C4-2B (cell line): ENCODE measurements at regions not wholly inside any gene's neighbourhood (a gene's known extent, or its start where the extent isn't known, plus 50 kb on each side); places are given as distances from the start of the nearest gene placed in this dataset.

ENCODE experiments used
- ZFX ChIP-seq: fragments of 450-650 bp; IDR thresholded peaks from 2 replicates; pipeline ENCODE4 v1.6.1; 2017
- TF ChIP-seq, protein P1 (sequence below): fragments of 450-650 bp; conservative IDR thresholded peaks from 2 replicates; pipeline ENCODE4 v1.5.1; 2017; ENCODE audit warnings: mild to moderate bottlenecking

DNA sequence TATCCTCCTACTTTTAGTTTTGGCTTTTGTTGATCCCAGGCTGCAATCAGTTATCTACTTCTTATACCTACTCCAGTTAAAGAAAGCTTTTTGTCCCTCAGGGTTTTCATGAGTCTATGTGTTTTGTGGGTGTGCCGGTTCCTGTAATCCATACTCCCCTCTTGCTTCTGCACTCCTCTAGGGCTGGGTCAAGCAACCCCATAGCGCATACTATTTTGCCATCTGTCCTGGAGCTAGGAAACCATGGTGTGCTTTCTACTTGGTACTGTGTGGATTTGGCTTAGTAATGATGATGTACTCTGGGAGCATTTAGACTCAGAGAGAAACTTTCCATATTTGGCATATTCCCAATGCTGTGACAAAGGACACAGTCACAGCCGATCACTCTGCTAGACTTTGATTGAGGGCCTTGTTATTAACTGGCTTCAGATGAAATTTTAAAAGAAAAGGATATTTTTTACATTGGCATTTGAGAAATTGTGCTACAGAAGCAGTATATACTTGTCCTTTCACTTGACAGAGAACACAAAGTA is 86.1 kb upstream of the GRXCR1 start:
- TF ChIP-seq, protein P1, sequence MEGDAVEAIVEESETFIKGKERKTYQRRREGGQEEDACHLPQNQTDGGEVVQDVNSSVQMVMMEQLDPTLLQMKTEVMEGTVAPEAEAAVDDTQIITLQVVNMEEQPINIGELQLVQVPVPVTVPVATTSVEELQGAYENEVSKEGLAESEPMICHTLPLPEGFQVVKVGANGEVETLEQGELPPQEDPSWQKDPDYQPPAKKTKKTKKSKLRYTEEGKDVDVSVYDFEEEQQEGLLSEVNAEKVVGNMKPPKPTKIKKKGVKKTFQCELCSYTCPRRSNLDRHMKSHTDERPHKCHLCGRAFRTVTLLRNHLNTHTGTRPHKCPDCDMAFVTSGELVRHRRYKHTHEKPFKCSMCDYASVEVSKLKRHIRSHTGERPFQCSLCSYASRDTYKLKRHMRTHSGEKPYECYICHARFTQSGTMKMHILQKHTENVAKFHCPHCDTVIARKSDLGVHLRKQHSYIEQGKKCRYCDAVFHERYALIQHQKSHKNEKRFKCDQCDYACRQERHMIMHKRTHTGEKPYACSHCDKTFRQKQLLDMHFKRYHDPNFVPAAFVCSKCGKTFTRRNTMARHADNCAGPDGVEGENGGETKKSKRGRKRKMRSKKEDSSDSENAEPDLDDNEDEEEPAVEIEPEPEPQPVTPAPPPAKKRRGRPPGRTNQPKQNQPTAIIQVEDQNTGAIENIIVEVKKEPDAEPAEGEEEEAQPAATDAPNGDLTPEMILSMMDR, result no peak
- TF ChIP-seq ZFX, result no peak
